ENCODE measurements at regions not wholly inside any gene's neighbourhood (a gene's known extent, or its start where the extent isn't known, plus 50 kb on each side); places are given as distances from the start of the nearest gene placed in this dataset.

- DNase-seq: no peak
Observed at GRCh38 chr1:68291688-68292384, 59.5 kb upstream of the WLS start.

- no peak for DNase-seq
Observed at GRCh38 chr1:68287241-68287640, 54.9 kb upstream of the WLS start.

GRCh38 chr1:68285046-68285445, 52.7 kb upstream of the WLS start:
- DNase-seq: no peak

- DNase-seq: no peak
Observed at GRCh38 chr1:68281946-68282615, 49.8 kb upstream of the WLS start.
